Uterus (tissue), 3 donors: ENCODE measurements at regions not wholly inside any gene's neighbourhood (a gene's known extent, or its start where the extent isn't known, plus 50 kb on each side); places are given as distances from the start of the nearest gene placed in this dataset.

Experiments used
- DNase-seq, 2 donors: peaks; one replicate each; pipeline ENCODE4 v3.0.0-alpha.2; 2019 to 2020
- H3K27ac ChIP-seq, 2 donors: fragments of 200-600 bp; sonication (generic); 1 replicate in 1 of 2; 2 replicates in 1 of 2; pipeline ENCODE4 v1.5.1; 2016 to 2018
- H3K27me3 ChIP-seq, 2 donors: fragments of 200-600 bp; sonication (generic); one replicate each; pipeline ENCODE4 v1.5.1; 2018 to 2019; ENCODE audit warnings: control low read depth in 1 of 2
- H3K36me3 ChIP-seq, 2 donors: fragments of 200-600 bp; sonication (generic); one replicate each; pipeline ENCODE4 v1.5.1; 2019; ENCODE audit warnings: control low read depth in 1 of 2
- H3K4me1 ChIP-seq, 2 donors: fragments of 200-600 bp; sonication (generic); one replicate each; pipeline ENCODE4 v1.5.1; 2018 to 2019; ENCODE audit warnings: control low read depth in 1 of 2
- H3K4me3 ChIP-seq, 2 donors: fragments of 200-600 bp; sonication (generic); 1 replicate in 1 of 2; 2 replicates in 1 of 2; pipeline ENCODE4 v1.5.1; 2018 to 2019; ENCODE audit warnings: mild to moderate bottlenecking in 1 of 2
- H3K9me3 ChIP-seq, 2 donors: fragments of 200-600 bp; sonication (generic); one replicate each; pipeline ENCODE4 v1.5.1; 2019; ENCODE audit warnings: control low read depth in 1 of 2
- POLR2A ChIP-seq, 2 donors: fragments of 450-650 bp; IDR thresholded peaks; one replicate each; pipeline ENCODE4 v1.6.1; 2016; ENCODE audit warnings: antibody characterized with exemption in 2 of 2, mild to moderate bottlenecking in 1 of 2, moderate library complexity in 1 of 2
- intact Hi-C: fragments of 100-400 bp; cut with DNase I; formaldehyde crosslinking; loops from one replicate; pipeline ENCODE4 v1.15.1; 2023; ENCODE audit warnings: low total_unique reads
- TF ChIP-seq, protein P1 (sequence below), 4 experiments: fragments of 200-600 bp in 2 of 4; fragments of 450-650 bp in 2 of 4; sonication (generic) in 2 of 4; IDR thresholded peaks; one replicate each; pipeline ENCODE4 v1.5.1; 2016 to 2019; ENCODE audit warnings: antibody characterized with exemption in 4 of 4, mild to moderate bottlenecking in 2 of 4, moderate library complexity in 1 of 4
- donor health status: DM: yes; HTN: yes; CAD: no.

DNA sequence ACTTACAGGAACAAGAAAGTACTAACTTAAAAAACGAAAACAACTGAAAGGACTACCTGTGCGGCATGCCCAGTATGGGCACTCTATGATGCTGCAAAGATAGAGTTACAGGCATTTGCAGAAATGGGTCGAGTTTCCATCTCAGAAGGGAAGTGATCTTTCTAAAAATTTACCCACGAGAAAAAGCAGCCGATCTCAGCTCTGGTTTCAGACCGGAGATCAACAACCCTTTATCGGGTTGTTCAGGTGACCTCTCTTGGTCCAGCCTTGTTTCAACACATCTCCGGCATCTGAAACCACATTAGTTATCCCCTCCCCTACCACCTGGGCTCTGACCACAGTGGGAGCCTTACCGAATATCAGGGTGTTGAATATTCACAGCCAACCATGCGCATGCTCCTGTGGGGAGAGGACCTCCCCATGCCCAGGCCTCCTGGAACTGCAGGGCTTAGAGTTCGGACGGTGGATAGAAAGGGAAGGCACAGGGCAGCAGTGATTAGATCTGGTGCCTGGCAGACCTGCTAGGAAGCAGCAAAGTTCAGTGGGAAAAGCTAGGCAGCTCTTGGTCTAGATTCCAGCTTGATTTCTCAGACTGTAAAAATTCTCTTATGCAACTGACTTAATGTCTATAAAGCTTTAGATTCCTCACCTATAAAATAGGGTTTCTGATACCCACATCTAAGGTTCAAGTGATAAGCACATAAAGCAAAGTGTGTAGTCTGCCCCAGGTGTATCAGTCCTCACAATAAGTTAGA, 906.0 kb downstream of the VRK1 start:
- Histone ChIP-seq H3K4me1 (no peaks in the 10 kb centered on the region), H3K27ac (no peak overlapping the region), H3K27me3 (no peaks in the 10 kb centered on the region), H3K36me3 (no peaks in the 10 kb centered on the region), H3K9me3 (no peaks in the 10 kb centered on the region), H3K4me3 (no peak overlapping the region)
- DNase-seq, result no peak
- TF ChIP-seq POLR2A (IDR thresholded peaks at IDR 0.05), result no peak
- TF ChIP-seq, protein P1, sequence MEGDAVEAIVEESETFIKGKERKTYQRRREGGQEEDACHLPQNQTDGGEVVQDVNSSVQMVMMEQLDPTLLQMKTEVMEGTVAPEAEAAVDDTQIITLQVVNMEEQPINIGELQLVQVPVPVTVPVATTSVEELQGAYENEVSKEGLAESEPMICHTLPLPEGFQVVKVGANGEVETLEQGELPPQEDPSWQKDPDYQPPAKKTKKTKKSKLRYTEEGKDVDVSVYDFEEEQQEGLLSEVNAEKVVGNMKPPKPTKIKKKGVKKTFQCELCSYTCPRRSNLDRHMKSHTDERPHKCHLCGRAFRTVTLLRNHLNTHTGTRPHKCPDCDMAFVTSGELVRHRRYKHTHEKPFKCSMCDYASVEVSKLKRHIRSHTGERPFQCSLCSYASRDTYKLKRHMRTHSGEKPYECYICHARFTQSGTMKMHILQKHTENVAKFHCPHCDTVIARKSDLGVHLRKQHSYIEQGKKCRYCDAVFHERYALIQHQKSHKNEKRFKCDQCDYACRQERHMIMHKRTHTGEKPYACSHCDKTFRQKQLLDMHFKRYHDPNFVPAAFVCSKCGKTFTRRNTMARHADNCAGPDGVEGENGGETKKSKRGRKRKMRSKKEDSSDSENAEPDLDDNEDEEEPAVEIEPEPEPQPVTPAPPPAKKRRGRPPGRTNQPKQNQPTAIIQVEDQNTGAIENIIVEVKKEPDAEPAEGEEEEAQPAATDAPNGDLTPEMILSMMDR (IDR thresholded peaks at IDR 0.05), result no peak
- intact Hi-C loops, result no loop called here

DNA sequence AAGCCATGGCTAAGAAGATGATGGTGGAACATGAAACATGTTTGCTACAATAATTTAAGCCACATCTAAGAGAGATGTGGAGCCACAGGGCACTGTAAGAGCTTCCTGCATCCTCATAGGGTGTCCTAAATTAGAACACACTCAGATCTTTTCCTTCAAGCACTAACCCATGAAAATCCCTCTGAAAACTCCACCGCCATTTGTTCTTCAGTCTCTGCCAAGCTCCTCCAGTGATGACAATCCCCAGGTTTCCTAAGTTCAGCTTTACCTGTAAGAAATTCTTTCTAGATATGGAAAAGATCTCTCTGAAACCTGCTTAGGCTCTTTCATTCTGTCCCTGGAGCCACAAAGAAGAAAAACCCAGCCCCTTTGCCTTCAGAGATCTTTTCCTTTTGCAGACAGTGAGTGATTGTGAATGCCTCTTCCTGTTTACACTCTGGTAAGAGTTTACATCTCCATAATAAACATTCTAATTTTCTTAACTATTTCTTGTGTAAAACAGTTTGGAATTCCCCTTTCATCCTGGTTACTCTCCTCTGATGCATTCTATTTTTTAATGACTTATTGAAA, 907.2 kb downstream of the VRK1 start:
- no peaks in the 10 kb centered on the region for H3K4me1 ChIP-seq
- no peak overlapping the region for H3K27ac ChIP-seq
- H3K4me3 ChIP-seq, result no peak overlapping the region
- TF ChIP-seq, protein P1 (IDR thresholded peaks at IDR 0.05), result no peak
- no peak for TF ChIP-seq POLR2A (IDR thresholded peaks at IDR 0.05)
- no peaks in the 10 kb centered on the region for H3K27me3 ChIP-seq
- H3K36me3 ChIP-seq, result no peaks in the 10 kb centered on the region
- H3K9me3 ChIP-seq, result no peaks in the 10 kb centered on the region
- no peak for DNase-seq
- intact Hi-C loops, result no loop called here

DNA sequence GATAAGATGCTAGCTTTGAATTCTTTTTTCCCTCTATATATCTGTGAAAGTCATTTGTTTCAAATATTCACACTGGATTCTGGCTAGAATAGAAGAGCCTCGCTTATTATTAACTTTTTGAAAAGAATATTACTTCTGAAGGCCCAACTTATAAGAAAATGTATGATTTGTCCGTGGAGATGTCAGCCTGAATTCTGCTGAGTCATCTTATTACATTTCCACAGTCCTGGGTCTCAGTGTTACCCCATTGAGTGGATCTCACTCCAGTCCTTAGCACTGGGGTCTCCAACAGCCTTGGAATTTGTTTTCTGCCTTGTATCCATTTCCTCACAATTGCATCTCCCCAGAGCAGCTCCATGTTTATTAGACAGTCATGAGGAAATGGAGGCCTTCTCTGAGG, 907.9 kb downstream of the VRK1 start:
- Histone ChIP-seq H3K27me3 (no peaks in the 10 kb centered on the region), H3K27ac (no peak overlapping the region), H3K4me3 (no peak overlapping the region), H3K4me1 (no peaks in the 10 kb centered on the region), H3K9me3 (no peaks in the 10 kb centered on the region), H3K36me3 (no peaks in the 10 kb centered on the region)
- no peak for TF ChIP-seq POLR2A (IDR thresholded peaks at IDR 0.05)
- TF ChIP-seq, protein P1 (IDR thresholded peaks at IDR 0.05), result no peak
- intact Hi-C loops, result no loop called here
- DNase-seq, result no peak

- no peaks in the 10 kb centered on the region for H3K9me3 ChIP-seq
- intact Hi-C loops, result no loop called here
- H3K27ac ChIP-seq, result no peak overlapping the region
- no peaks in the 10 kb centered on the region for H3K27me3 ChIP-seq
- TF ChIP-seq, protein P1 (IDR thresholded peaks at IDR 0.05), result no peak
- no peak for TF ChIP-seq POLR2A (IDR thresholded peaks at IDR 0.05)
- H3K36me3 ChIP-seq, result no peaks in the 10 kb centered on the region
- H3K4me1 ChIP-seq, result no peaks in the 10 kb centered on the region
- DNase-seq, result no peak
- H3K4me3 ChIP-seq, result no peak overlapping the region
Observed at GRCh38 chr14:97705976-97706375, 908.8 kb downstream of the VRK1 start.

DNA sequence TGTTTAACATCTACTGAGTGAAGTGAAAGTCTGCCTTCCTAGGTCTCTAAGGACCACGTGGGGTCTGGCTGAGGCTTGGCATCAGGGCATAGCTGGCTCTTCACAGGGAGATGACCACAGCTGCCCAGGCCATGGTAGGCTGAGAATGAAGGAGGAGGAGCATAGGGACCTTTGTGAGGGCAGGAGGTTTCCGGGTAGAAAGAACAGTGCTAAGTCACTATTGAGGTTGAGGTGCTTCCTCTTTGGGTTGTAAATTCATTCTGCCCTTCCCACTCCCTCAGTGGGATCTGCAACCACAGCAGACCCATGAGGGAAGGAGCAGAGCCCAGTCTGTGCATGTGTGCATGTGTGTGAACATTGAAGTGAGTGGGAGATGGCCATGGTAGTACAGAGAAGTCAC, 909.6 kb downstream of the VRK1 start:
- no peaks in the 10 kb centered on the region for H3K36me3 ChIP-seq
- no peaks in the 10 kb centered on the region for H3K27me3 ChIP-seq
- intact Hi-C loops, result no loop called here
- no peak overlapping the region for H3K4me3 ChIP-seq
- H3K9me3 ChIP-seq, result no peaks in the 10 kb centered on the region
- DNase-seq, result no peak
- TF ChIP-seq POLR2A (IDR thresholded peaks at IDR 0.05), result no peak
- TF ChIP-seq, protein P1 (IDR thresholded peaks at IDR 0.05), result no peak
- H3K27ac ChIP-seq, result no peak overlapping the region
- no peaks in the 10 kb centered on the region for H3K4me1 ChIP-seq
